Putamen (tissue), 1 donor: ENCODE measurements at regions not wholly inside any gene's neighbourhood (a gene's known extent, or its start where the extent isn't known, plus 50 kb on each side); places are given as distances from the start of the nearest gene placed in this dataset.

Source experiments
- DNase-seq: peaks from one replicate; pipeline ENCODE4 v3.0.0-alpha.2; 2016; ENCODE audit warnings: low spot score

- DNase-seq = no peak
Measured at GRCh38 chr4:187586892-187587291, 408.7 kb upstream of the ZFP42 start.

GRCh38 chr4:187598196-187598595, 397.4 kb upstream of the ZFP42 start:
- no peak for DNase-seq

- DNase-seq = no peak
Measured at GRCh38 chr4:187602339-187603092, 393.1 kb upstream of the ZFP42 start.

GRCh38 chr4:187603093-187604025, 392.2 kb upstream of the ZFP42 start:
- DNase-seq = no peak

GRCh38 chr4:187604984-187605383, 390.6 kb upstream of the ZFP42 start:
- no peak for DNase-seq

GRCh38 chr4:187606581-187606980, 389.0 kb upstream of the ZFP42 start:
- DNase-seq = peak; percentile 56

GRCh38 chr4:187608001-187608421, 387.6 kb upstream of the ZFP42 start:
- no peak for DNase-seq

GRCh38 chr4:187612301-187612700, 383.3 kb upstream of the ZFP42 start:
- peak; percentile 79 for DNase-seq

- DNase-seq = no peak
Measured at GRCh38 chr4:187613089-187613839, 382.3 kb upstream of the ZFP42 start.

- DNase-seq = no peak
Measured at GRCh38 chr4:187615972-187616371, 379.6 kb upstream of the ZFP42 start.

- no peak for DNase-seq
Measured at GRCh38 chr4:187617113-187617512, 378.5 kb upstream of the ZFP42 start.

GRCh38 chr4:187618701-187619281, 376.8 kb upstream of the ZFP42 start:
- DNase-seq = no peak

- no peak for DNase-seq
Measured at GRCh38 chr4:187619319-187619718, 376.3 kb upstream of the ZFP42 start.

GRCh38 chr4:187632260-187632995, 363.1 kb upstream of the ZFP42 start:
- DNase-seq = no peak

- no peak for DNase-seq
Measured at GRCh38 chr4:187633245-187633644, 362.3 kb upstream of the ZFP42 start.

GRCh38 chr4:187656959-187657358, 338.6 kb upstream of the ZFP42 start:
- DNase-seq = no peak

GRCh38 chr4:187663076-187663475, 332.5 kb upstream of the ZFP42 start:
- DNase-seq = no peak

GRCh38 chr4:187664011-187664410, 331.6 kb upstream of the ZFP42 start:
- DNase-seq = no peak

- DNase-seq = no peak
Measured at GRCh38 chr4:187665086-187665485, 330.5 kb upstream of the ZFP42 start.

GRCh38 chr4:187666034-187666433, 329.5 kb upstream of the ZFP42 start:
- no peak for DNase-seq
